ENCODE measurements at regions not wholly inside any gene's neighbourhood (a gene's known extent, or its start where the extent isn't known, plus 50 kb on each side); places are given as distances from the start of the nearest gene placed in this dataset.

DNA sequence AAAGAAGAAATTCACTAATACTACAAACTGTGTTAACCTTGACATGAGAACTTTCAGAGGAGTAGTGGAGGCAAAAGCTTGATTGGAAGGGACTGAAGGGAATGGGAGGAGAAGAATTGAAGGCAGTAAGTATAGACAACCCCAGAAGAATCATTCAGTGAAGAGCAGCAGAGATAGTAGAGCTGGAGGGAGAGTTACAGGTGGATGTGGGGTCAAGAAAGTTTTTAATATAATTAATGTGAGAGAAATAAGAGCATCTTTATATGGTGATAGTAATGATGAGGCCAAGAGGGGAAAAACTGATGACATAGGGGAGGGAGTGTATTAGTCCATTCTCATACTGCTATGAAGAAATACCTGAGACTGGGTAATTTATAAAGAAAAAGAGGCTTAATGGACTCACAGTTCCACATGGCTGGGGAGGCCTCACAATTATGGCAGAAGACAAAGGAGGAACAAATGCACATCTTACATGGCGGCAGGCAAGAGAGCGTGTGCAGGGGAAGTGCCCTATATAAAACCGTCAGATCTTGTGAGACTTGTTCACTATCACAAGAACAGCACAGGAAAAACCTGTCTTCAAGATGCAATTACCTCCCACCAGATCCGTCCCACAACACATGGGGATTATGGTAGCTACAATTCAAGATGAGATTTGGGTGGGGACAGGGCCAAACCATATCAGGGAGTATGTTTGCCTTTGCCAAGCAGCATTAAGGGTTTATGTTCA, 88.3 kb upstream of the PIK3CG start:
- no peak for DNase-seq

DNA sequence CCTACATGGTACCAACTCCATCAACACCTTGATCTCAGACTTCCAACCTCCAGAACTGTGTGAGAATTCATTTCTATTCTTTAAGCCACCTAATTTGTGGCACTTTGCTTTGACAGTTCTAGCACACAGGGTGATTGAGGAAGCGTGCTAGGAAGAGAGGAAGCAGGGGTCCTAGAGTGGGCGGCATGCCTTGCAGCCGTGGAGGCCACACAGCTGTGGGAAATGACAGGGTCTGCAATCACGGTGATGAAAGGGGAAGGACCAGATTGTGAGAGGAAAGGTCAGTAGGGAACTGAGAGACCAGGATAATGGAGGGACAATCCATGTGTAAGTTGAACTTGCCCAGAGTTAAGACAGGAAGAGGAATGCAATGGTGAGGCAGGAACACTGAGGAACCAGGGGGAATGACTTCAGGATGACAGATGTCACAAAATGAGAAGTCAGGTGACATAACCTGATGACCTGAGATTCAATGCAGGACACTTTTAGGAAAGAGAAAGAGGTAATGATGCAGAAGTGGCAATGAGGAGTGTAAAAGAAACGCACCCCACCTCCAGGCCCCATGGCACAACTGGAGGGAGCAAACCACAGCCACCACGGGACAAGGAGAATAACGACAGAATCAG, 87.3 kb upstream of the PIK3CG start:
- DNase-seq, result no peak

DNA sequence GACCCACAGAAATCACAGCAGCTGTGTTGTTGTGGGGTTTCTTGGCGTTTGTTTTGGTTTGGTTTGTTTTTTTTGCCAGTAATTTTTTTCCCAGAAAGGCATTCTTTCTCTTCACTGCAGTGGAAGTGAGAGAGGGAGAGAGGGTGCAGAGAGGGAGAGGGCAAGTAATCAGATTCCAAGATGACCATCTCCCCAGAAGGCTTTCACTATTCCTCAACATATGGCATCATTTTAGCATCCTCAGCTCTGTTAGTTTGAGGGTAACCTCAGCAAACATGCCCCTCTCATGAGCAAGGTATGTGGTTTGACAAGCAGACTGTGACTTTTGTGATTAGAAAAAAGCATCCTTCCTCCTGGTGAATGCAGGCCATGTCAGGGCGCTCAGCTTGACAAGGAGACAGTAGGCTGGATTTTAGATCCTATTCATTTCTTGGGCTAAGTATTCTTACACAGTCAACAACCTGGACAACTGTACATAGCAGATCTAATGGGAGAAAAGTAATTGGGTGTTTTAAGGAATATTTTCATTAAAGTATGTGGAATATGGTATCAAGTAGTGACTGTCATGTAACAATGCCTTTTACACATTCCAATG, 86.3 kb upstream of the PIK3CG start:
- DNase-seq, result no peak

DNA sequence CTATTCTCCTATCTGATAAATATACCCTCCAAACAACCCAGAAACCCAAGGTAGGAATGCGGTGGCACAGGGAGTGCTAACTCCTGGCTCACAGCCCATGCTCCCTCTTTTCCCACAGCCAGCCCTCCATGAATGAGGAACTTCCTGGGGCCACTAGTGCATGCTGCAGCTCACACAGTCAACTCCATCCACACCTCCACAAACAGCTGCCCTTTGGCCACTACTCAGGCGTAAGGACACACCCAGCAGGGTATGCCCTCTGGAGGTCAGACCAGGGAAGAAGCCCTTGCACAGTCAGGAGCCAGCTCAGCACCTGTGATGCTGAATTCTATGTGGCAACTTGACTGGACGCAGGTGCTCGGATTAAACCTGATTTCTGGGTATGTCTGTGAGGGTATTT, 85.2 kb upstream of the PIK3CG start:
- DNase-seq, result no peak

DNA sequence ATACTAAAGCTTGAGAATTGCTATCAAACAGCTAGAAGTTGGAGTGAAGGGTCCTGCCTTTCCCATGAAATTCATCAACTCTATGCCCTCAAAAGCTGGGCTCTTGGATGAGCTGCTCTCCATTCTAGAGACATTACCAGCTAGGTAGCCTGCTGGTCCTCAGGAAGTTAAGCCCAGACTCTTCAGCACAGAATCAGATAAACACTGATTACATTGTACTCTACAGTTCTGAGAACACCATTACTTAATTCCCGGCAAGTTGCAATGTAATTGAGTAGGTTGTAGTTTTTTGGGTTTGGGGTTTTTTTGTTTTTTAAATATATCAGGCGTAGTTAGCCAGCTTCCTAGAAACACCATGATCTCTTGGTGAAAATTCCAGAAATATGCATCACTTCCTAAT, 84.1 kb upstream of the PIK3CG start:
- DNase-seq, result no peak

DNA sequence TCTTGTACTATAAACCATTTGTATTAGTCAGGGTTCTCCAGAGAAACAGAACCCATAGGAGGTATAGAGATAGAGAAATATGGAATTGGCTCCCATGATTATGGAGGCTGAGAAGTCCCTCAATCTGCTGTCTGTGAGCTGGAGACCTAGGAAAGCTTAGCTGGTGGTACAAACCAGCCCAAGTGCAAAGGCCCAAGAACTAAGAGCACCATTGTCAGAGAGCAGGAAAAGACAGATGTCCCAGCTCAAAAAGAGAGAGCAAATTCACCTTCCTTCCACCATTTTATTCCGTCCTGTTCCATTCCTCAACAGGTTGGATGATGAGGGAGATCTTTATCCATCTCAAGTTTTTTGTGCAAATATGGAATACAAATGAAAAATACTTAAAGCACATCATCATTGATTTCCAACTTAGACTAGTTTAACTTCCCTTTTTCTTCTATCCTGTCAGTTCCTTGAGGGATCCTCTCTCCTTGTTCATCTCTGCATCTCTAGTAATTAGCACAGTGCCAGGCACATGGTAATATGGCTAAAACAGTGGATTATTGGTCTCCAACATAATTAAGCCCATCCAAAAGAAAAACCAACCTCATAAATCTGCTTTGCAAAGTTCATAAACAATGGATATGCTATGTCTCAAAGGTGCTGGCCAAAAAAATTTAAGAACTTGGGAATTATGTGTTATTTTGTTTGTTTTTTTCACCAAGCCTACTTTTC, 83.1 kb upstream of the PIK3CG start:
- DNase-seq, result no peak

DNA sequence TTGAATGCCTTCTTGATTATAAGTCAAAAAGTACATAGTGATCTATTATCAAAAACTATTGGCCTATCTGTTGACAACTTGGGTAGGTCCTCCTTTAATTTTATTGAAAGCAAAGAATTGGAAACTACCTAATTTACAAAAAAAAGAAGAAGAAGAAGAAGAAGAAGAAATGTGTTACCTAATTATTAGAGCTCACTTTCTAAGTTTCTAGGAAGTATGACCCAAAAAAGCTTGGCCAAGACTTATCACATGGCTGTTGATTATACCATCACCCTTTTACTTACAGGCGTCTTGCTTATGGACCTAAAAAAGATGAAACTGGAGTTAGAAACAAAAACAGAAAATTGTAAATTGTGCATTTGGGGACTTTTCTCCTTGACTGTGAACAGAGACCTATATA, 81.8 kb upstream of the PIK3CG start:
- DNase-seq, result no peak

DNA sequence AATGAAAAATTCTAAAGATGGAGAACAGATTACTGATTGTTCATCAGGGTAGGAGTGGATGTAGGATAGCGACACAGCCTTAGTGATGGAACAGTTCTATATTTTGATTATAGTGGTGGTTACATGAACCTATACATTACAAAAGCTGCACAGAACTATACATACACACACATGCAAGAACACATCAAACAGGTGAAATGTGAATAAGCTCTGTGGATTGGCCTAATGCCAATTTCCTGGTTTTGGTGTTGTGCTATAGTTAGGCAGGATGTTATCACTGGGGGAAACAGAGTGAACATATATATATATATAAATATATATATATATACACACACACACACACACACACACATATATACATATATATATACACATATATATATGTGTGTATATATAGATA, 76.4 kb upstream of the PIK3CG start:
- DNase-seq, result no peak

DNA sequence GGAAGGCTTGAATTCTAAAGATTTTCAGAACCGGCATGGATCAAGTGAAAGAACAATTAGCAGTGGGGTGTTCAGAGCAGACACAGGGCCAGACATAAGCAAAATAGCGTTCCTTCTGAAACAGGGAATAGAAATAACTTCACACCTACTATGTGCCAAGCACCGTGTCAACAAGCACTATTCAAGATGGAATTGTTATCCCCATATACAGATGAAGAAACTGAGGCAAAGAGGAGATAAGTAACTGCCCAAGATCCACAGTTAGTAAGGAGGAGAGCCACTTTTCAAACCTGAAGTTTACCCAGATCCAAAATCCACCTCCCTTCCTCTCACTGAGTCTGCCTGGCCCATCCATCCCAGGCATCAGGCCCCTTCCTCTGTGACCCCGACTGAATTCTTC, 73.6 kb upstream of the PIK3CG start:
- no peak for DNase-seq

DNA sequence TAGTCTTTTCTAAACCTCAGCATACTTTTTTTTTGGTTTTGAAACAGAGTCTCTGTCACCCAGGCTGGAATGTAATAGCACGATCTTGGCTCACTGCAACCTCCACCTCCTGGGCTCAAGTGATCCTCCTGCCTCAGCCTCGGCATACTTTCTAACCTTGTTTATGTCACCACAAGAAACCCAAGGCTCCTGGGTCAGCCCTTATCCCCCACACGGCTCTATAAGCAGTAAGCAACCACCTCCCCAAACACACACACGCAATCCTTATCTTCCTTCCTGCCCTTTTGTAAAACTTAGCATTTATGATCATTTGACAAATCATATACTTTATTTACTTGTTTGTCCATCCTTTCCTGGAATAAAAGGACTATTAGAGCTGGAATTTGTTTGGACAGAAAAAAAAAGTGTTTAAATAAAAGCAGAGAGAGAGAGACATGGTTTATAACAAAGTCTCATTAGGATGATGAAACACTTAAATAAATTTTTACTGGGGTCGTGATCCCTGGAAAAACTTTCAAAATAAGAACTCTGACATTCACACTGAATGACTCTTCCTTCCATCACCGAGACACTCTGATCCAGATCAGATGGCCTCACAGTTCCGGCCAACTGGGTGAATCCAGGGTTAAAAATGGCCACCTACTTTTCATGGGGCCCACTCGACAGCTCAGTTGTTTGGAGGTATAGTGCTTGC, 72.7 kb upstream of the PIK3CG start:
- DNase-seq, result no peak

DNA sequence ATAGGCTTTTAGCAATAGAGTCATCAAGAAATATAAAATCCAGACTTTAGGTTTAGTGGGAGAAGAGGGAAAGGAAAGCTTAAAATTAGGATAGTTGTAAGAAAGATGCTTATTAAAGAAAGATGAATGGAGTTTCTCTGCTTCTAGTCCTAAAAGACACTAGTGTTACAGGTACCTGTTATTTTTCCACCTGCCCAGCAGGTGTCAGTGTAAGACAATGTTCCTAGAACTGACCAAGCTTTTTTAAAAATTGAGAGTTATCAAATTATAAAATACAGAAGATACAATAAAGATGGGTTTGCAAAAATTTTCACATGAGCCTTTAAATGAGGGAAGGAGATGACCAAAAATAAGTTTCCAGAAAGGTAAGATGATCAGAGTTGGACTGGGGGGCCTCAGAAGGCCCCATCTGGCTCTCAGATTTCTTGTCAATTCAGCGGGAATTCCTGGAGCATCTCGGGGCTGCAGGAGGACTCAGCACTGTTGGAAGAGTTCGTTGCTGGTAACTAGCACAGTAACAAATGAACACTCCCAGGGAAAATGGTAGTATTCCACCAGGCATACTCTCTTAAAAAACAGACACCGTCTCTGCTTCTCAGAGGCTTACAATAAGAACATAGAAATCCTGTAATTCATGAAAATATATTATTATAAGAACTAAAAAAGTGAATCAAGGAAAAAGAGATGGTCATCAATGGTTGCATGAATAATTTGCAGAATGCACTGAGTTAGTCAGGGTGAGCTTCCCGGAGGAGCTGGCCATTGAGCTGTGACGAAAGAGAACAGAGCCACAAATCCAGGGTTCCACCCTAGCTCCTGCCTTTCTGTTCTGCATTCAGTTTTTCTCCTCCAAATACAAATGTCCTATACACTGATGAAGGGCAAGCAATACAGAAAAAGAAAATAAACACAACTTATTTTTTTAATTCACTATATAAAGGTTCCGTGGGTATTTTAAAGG, 71.8 kb upstream of the PIK3CG start:
- peak; percentile 28 for DNase-seq

DNA sequence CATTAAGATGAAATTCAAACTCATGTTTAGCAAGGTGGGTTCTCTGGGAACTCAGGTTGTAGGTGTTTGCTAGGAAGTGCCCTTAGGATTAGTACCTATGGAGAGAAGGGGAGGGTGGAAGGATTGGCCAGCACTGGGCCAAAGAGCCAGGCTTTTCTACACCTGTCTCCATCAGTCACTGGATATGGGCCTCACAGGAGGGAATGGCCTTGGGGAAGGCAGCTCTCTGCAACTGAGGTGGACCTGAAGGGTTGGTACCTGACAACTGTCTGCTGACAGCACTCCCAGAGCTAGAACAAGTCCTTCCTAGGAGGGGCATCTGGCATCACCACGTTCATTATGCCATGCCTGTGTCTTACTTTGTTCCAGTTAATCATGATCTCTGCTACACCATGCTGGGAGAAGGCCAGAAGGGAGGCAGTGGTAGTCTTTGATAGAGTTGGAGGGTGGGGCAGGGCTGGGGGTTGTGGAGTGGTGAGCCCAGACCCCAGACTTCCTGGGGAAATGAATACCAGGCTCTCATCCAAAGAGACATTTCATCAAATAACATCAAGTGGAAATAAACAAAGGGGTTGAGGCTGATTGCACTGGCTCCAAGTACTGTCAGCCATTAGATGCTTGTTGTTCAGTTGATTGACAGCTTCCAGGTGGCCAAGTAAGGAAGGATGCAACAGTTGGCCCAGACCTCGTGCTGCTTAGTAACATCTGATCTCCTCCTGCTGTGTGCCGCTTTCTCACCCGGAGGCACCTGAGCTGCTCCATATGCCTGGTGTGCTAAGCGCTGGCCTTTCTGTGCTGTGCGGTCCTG, 70.6 kb upstream of the PIK3CG start:
- DNase-seq, result no peak

DNA sequence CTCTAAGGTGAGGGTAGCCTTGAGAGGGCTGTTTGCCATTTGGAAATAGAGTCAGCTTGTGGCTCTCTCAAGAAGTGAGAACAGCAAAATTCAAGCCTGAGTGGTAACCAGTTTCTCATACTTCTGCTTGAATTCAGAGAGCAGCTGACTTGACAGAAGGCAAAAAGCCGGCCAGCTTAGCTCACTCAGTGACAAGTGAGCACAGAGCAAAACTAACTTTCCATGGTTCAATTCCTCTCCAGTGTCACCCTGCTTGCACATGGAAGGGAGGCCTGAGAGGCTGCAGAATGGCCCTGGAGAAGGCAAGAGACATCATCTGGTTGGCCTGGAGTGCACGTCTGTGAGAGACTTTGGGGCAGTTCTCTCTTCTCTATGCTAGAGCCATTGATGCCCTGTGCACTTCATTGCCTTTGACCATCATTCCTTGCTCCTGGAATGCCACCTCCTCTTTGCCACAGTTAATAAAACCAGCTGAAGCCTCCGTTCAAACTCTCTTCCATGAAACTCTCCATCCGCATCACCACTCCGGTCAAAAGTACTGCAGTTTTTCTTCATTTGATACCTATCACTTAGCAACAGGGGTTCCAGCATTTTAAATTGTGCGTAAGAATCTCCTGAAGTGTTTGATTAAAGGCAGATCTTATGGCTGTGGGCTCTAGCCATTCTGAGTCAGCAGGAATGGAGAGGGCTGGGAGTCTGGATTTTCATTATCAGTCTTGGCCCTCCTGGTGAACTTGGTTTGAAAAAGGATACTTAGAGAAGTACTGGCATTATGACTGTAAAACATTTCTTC, 69.8 kb upstream of the PIK3CG start:
- peak; percentile 55 for DNase-seq

DNA sequence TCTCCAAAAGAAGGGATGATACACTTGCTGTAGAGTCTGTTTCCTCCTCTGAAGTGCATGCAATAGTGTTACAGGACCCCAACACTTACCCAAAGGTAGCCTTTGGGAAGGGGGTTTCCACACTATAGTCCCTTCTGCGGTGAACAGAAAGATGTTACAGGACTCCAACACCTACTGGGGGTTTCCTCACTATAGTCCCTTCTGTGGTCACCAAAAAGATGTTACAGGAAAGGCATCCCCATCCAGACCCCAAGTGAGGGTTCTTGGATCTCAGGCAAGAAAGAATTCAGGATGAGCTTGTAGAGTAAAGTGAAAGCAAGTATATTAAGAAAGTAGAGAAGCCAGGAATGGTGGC, 69.2 kb upstream of the PIK3CG start:
- no peak for DNase-seq

DNA sequence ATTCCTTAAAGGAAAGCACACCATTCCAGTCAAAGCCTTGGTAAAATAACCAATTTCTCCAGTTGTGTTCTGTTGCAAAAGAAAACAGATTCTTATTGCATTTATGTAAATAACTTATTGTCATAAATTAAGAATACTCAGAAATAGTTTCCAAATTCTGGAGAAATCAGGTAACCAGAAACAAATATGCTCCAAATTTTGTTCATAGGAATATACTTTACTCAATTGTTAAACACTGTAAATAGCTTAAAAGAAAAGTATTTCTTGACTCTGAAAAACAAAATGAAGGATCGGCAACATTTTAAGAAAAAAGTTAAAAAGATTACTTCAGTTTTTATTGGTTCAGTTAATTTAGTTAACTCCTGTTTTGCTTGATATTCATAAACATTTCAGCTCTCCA, 67.1 kb upstream of the PIK3CG start:
- no peak for DNase-seq

DNA sequence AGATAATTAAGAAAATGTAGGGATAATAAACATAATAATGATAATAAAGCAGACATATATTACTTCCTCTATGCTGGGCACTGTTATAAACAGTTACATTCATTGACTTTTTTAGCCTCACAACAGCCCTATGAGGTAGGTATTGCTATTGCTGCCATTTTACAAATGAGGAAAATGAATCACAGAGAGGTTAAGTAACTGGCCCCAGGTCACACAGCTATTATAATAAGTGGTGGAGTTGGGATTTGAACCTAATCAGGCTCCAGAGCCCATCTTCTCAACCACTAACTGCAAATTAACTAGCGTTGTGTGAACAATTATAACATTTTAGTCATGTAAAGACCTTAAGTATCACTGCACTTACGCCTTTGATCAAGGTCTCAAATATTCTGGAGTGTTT, 62.5 kb upstream of the PIK3CG start:
- DNase-seq, result no peak

DNA sequence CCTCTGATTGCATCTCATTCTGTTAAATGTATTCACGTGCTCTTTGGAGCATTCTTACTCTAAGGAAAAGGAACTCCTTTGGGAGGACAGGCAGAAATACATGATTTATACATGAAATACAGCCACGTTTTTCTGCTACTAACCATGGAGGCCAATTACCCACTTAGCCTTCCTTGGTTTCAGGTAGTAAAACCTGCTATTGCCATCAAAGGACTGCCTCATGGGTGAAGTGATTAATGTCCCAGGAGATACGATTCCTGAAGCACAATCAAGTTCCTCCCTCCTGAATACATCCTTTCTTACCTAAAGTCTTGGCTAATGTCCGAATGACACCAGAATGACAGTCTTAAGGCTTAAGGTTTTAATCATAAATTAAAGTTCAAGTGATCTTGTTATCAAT, 58.5 kb upstream of the PIK3CG start:
- DNase-seq, result peak; percentile 56

DNA sequence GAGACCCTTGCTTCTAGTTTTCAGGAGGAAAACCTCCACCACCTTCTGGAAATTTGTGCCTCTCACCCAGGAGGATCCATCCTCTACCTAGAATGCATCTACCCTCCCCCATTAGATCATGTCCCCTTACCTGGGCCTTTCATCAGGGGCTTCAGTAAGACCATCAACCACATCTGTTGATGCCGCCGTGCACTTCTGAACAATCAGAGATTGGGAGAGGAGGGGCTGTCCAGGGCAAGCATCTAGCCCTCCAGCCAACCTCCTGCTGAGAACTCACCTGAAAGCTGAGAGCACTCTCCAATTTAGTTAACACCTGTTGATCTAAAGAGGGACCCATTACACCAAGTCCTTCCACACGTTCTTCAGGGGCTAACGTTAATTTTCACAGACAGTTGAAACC, 57.6 kb upstream of the PIK3CG start:
- DNase-seq, result peak; percentile 70

DNA sequence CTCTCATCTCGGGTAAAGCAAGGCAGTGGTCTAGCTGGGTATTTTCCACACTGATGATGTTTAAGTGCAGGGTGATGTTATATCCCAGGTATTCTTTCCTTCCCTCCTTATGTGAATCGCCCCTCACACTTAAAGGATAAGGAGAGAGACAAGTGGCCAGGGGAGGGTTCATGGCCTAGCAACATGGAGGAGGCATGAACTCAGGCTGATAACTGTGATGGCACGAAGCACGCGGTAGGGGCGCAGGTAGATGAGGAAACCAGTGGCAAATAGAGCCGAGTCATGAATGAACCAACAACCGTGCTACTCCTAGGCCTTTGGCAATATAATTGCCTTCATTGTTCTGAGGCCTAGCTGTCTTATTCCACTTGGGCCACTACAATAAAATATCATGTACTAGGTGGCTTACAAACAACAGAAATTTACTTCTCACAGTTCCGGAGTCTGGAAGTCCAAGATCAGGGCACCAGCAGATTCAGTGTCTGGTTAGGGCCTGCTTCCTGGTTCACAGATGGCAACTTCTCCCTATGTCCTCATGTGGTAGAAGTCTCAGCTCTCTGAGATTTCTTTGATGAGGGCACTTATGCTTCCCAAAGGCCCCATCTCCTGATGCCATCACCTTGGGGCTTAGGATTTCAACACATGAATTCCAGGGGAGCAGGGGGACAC, 56.0 kb upstream of the PIK3CG start:
- DNase-seq, result no peak

DNA sequence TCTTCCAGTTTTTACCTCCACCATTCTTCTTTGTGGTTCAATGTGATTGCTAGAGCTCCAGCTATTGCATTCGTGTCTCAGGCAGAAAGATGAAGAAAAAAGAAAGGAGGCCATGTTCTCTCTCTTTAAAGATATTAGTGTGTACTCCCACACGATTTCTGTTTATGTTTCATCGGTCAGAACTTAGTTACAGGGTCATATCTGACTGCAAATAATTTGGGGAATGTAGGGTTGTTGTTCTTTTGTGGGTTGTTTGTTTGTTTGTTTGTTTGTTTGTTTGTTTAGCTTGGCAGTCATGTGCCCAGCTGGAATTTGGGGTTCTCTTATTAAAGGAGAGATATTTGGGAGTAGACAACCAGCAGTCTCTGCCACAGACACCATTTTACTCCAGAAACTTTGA, 53.6 kb upstream of the PIK3CG start:
- no peak for DNase-seq

All from NCI-H187 treated with DMSO at 0.1 percent for 48 hours (cell line).